K562 (cell line): ENCODE measurements at regions not wholly inside any gene's neighbourhood (a gene's known extent, or its start where the extent isn't known, plus 50 kb on each side); places are given as distances from the start of the nearest gene placed in this dataset.

ENCODE experiments used
- ATAC-seq: fragments of 200-7000 bp; cut with Tn5 transposase; 3 replicates; pipeline ENCODE4 v1.9.1; 2020; ENCODE audit warnings: moderate library complexity
- BruUV-seq: library from RNA; stranded (reverse); fragments of 400-500 nt; replicated peaks from 2 replicates; lab custom pipeline; 2021; lab: Mats Ljungman, UMichigan
- CTCF ChIA-PET: fragments of 300-600 bp; formaldehyde crosslinking; extraction: SDS; loops from one replicate; lab custom pipeline; 2021; ENCODE audit warnings: low intra/inter-chr PET ratio; lab: Yijun Ruan, JAX
- POLR2A ChIA-PET: fragments of 300-600, 350-650 bp; sonication (Branson Sonifier 250); formaldehyde crosslinking; extraction: SDS; loops from one replicate; lab custom pipeline; 2021; ENCODE audit warnings: antibody characterized with exemption, inconsistent platforms; lab: Yijun Ruan, JAX
- DNase-seq, 4 experiments: peaks; one replicate each; pipeline versions ENCODE4 v3.0.0 to v3.0.0-alpha.2; 2011 to 2018; ENCODE audit warnings: low spot score in 3 of 4, mixed read lengths in 3 of 4; ENCODE audit errors: extremely low read depth in 1 of 4
- FAIRE-seq: peaks from 2 replicates; lab custom pipeline; 2011; peaks lifted over from hg19 to GRCh38; lab: Jason Lieb, UNC
- H2AFZ ChIP-seq: 2 replicates; pipeline ENCODE4 v1.6.0; 2011; ENCODE audit warnings: low read depth, low read length, control low read depth, inconsistent platforms
- H3K27ac ChIP-seq: fragments of 200-600 bp; 3 replicates; pipeline ENCODE4 v1.8.0; 2011; ENCODE audit warnings: low read depth, mild to moderate bottlenecking, control low read depth, inconsistent platforms, low read length, moderate library complexity, mixed read lengths; ENCODE audit errors: extremely low read depth
- H3K27me3 ChIP-seq, 2 experiments: fragments of 300-600 bp in 1 of 2; 2 replicates in 1 of 2; 3 replicates in 1 of 2; pipeline versions ENCODE4 v1.6.0 to v1.8.0; 2011; ENCODE audit warnings: inconsistent platforms in 2 of 2, low read length in 2 of 2, mild to moderate bottlenecking in 1 of 2, mixed read lengths in 1 of 2, moderate library complexity in 1 of 2; ENCODE audit not compliant: control insufficient read depth in 2 of 2, insufficient read depth in 2 of 2
- H3K36me3 ChIP-seq: fragments of 300-600 bp; 3 replicates; pipeline ENCODE4 v1.8.0; 2011; ENCODE audit warnings: mild to moderate bottlenecking, low read length, inconsistent platforms; ENCODE audit not compliant: control insufficient read depth, insufficient read depth
- H3K4me1 ChIP-seq, 2 experiments: fragments of 200-600 bp in 1 of 2; replicated peaks in 1 of 2; 2 replicates in 1 of 2; 3 replicates in 1 of 2; pipeline versions ENCODE4 v1.5.1 to v1.8.0; 2011; ENCODE audit warnings: inconsistent platforms in 2 of 2, low read length in 2 of 2, mild to moderate bottlenecking in 1 of 2, mixed read lengths in 1 of 2, moderate library complexity in 1 of 2; ENCODE audit not compliant: control insufficient read depth in 2 of 2, insufficient read depth in 2 of 2
- H3K4me2 ChIP-seq: 2 replicates; pipeline ENCODE4 v1.6.1; 2011; ENCODE audit warnings: low read length, control low read depth, inconsistent platforms, mixed read lengths; ENCODE audit not compliant: insufficient read depth
- H3K4me3 ChIP-seq: fragments of 200-600 bp; sonication (generic), shearing (Covaris generic); 2 replicates; pipeline ENCODE4 v1.5.1; 2016; ENCODE audit warnings: control low read depth, inconsistent platforms
- H3K79me2 ChIP-seq: fragments of 200-600 bp; 3 replicates; pipeline ENCODE4 v1.8.0; 2011; ENCODE audit warnings: low read length, inconsistent platforms; ENCODE audit not compliant: control insufficient read depth, insufficient read depth
- H3K9ac ChIP-seq, 2 experiments: 2 replicates each; pipeline versions ENCODE4 v1.6.0 to v1.6.1; 2011; ENCODE audit warnings: low read depth in 2 of 2, low read length in 2 of 2, control low read depth in 1 of 2, inconsistent platforms in 1 of 2, mild to moderate bottlenecking in 1 of 2, mixed read lengths in 1 of 2; ENCODE audit not compliant: insufficient read depth in 1 of 2
- H3K9me1 ChIP-seq: one replicate; pipeline ENCODE4 v1.6.0; 2011; ENCODE audit warnings: inconsistent platforms, mild to moderate bottlenecking, low read length, moderate library complexity; ENCODE audit not compliant: control insufficient read depth, insufficient read depth
- H3K9me3 ChIP-seq: replicated peaks from 2 replicates; pipeline ENCODE4 v1.5.1; 2011; ENCODE audit warnings: low read depth, low read length, inconsistent platforms; ENCODE audit not compliant: control insufficient read depth, insufficient read depth
- H4K20me1 ChIP-seq: replicated peaks from 2 replicates; pipeline ENCODE4 v1.6.1; 2011; ENCODE audit warnings: low read length, inconsistent platforms, mixed read lengths; ENCODE audit not compliant: control insufficient read depth, insufficient read depth
- ATF1 ChIP-seq, 2 experiments: fragments of 450-650 bp in 1 of 2; IDR thresholded peaks; 2 replicates each; pipeline ENCODE4 v1.6.1; 2016; ENCODE audit warnings: missing compliant biosample characterization in 1 of 2, missing genetic modification characterization in 1 of 2
- CBX3 ChIP-seq, 2 experiments: IDR thresholded peaks; 1 replicate in 1 of 2; 2 replicates in 1 of 2; pipeline ENCODE4 v1.6.1; 2012; ENCODE audit warnings: inconsistent platforms in 2 of 2, low read length in 2 of 2, borderline replicate concordance in 1 of 2, control low read depth in 1 of 2
- CREB5 ChIP-seq: fragments of 250-450 bp; sonication (Bioruptor Pico); IDR thresholded peaks from 2 replicates; pipeline ENCODE4 v1.5.0; 2020; ENCODE audit warnings: mild to moderate bottlenecking
- CTBP1 ChIP-seq: fragments of 450-650 bp; IDR thresholded peaks from 2 replicates; pipeline ENCODE4 v1.6.1; 2016; ENCODE audit warnings: borderline replicate concordance
- KAT2B ChIP-seq: IDR thresholded peaks from one replicate; pipeline ENCODE4 v1.6.1; 2012; ENCODE audit warnings: low read depth, mild to moderate bottlenecking, control low read depth, inconsistent platforms, low read length, moderate library complexity
- PCBP2 ChIP-seq: fragments of 200-400 bp; formaldehyde crosslinking; IDR thresholded peaks from 2 replicates; pipeline ENCODE4 v1.6.1; 2018; ENCODE audit warnings: low read length, low read depth, mild to moderate bottlenecking, moderate library complexity; ENCODE audit not compliant: poor library complexity, severe bottlenecking
- PHB ChIP-seq: fragments of 250-450 bp; sonication (Bioruptor Pico); IDR thresholded peaks from 2 replicates; pipeline ENCODE4 v1.5.0; 2021
- PREB ChIP-seq: sonication (generic); formaldehyde crosslinking; IDR thresholded peaks from 2 replicates; pipeline ENCODE4 v1.8.1; 2023; ENCODE audit warnings: mild to moderate bottlenecking, missing genetic modification reagents
- PRMT5 ChIP-seq: sonication (generic); formaldehyde crosslinking; IDR thresholded peaks from 2 replicates; pipeline ENCODE4 v1.5.0; 2020; ENCODE audit warnings: missing genetic modification reagents
- SIRT6 ChIP-seq: IDR thresholded peaks from one replicate; pipeline ENCODE4 v1.6.1; 2012; ENCODE audit warnings: low read depth, mild to moderate bottlenecking, control low read depth, inconsistent platforms, low read length, moderate library complexity
- SREBF2 ChIP-seq: sonication (generic); formaldehyde crosslinking; IDR thresholded peaks from 2 replicates; pipeline ENCODE4 v1.4.0; 2020; ENCODE audit warnings: mild to moderate bottlenecking, missing genetic modification reagents
- TRIM28 ChIP-seq: fragments of 450-650 bp; IDR thresholded peaks from 2 replicates; pipeline ENCODE4 v1.6.1; 2017
- ZBTB49 ChIP-seq: sonication (generic); formaldehyde crosslinking; IDR thresholded peaks from 2 replicates; pipeline ENCODE4 v1.8.0; 2022; ENCODE audit warnings: missing genetic modification reagents, mild to moderate bottlenecking, borderline replicate concordance
- ZNF175 ChIP-seq: fragments of 200-800 bp; sonication (Bioruptor generic); IDR thresholded peaks from 2 replicates; pipeline ENCODE4 v1.6.1; 2016; ENCODE audit warnings: low read depth, mild to moderate bottlenecking, missing genetic modification characterization, missing compliant biosample characterization
- ZNF740 ChIP-seq, 3 experiments: fragments of 200-800 bp in 1 of 3; sonication (Bioruptor generic) in 1 of 3; sonication (generic) in 1 of 3; formaldehyde crosslinking in 1 of 3; IDR thresholded peaks; 2 replicates each; pipeline versions ENCODE4 v1.6.1 to v1.8.0; 2016 to 2022; ENCODE audit warnings: mild to moderate bottlenecking in 2 of 3, missing compliant biosample characterization in 2 of 3, missing genetic modification characterization in 2 of 3, missing genetic modification reagents in 1 of 3
- WGBS: fragments of 100-300 bp; shearing (Covaris generic); methylation state at CpG from one replicate; pipeline ENCODE4 v1.1.6; 2016; ENCODE audit warnings: low coverage, mixed read lengths; ENCODE audit not compliant: insufficient coverage; ENCODE audit errors: missing lambda C conversion rate; 5-methylcytosine and 5-hydroxymethylcytosine counted together
- in situ Hi-C: fragments of 300-500 bp; cut with MboI; formaldehyde crosslinking; loops from 4 replicates; pipeline ENCODE4 v1.15.0; 2018; ENCODE audit warnings: inconsistent platforms, mixed read lengths
- intact Hi-C: fragments of 100-400 bp; cut with micrococcal nuclease; formaldehyde crosslinking; loops from 2 replicates; pipeline ENCODE4 v1.14.2; 2022

- Histone ChIP-seq H3K79me2 (no peaks in the 10 kb centered on the region), H3K9ac (no peak overlapping the region), H2AFZ (no peak overlapping the region), H3K4me1 (no peaks in the 10 kb centered on the region), H3K27me3 (no peaks in the 10 kb centered on the region), H3K36me3 (no peaks in the 10 kb centered on the region), H3K9me1 (no peaks in the 10 kb centered on the region), H3K4me2 (no peak overlapping the region), H3K9me3 (no peaks in the 10 kb centered on the region), H3K27ac (no peak overlapping the region), H4K20me1 (no peaks in the 10 kb centered on the region), H3K4me3 (no peak overlapping the region)
- POLR2A ChIA-PET, result interaction anchor here (0.7 kb wide), 1 partner anchor 410 kb away, joined by 3 read pairs; no protein-coding TSS in a partner anchor
- intact Hi-C loops, result no loop called here
- TF ChIP-seq ATF1 (CRISPR knock-in tag; IDR thresholded peaks at IDR 0.05) (no peak), ATF1 (tag; IDR thresholded peaks at IDR 0.05) (no peak), CBX3 (IDR thresholded peaks at IDR 0.05; ENCODE audit: borderline replicate concordance in 1 of 2, low read length in 2 of 2) (no peak), SIRT6 (no peak), KAT2B (no peak), PHB (no peak), TRIM28 (no peak), CTBP1 (no peak), SREBF2 (CRISPR knock-in tag) (no peak), ZNF175 (CRISPR knock-in tag) (no peak), ZBTB49 (CRISPR knock-in tag) (no peak), CREB5 (CRISPR knock-in tag) (no peak), PRMT5 (CRISPR knock-in tag) (no peak), ZNF740 (CRISPR knock-in tag; IDR thresholded peaks at IDR 0.05) (no peak), ZNF740 (tag; IDR thresholded peaks at IDR 0.05) (no peak), PREB (CRISPR knock-in tag) (no peak), PCBP2 (no peak)
- DNase-seq (no peak), ATAC-seq (no peak), FAIRE-seq (no peak)
- in situ Hi-C loops, result no loop called here
- BruUV-seq, result no TSS peak
- CTCF ChIA-PET, result no interaction called here
- WGBS, result 0% methylated on average over 1 of the region's 1 CpG
Measured at GRCh38 chr2:125364984-125365265, 1291.0 kb upstream of the GYPC start.
